OCI-LY7 (cell line): ENCODE measurements at regions not wholly inside any gene's neighbourhood (a gene's known extent, or its start where the extent isn't known, plus 50 kb on each side); places are given as distances from the start of the nearest gene placed in this dataset.

Experiments used
- BruUV-seq: library from RNA; stranded (reverse); fragments of 400-500 nt; replicated peaks from 2 replicates; lab custom pipeline; 2021; lab: Mats Ljungman, UMichigan
- CTCF ChIA-PET: fragments of 300-600 bp; sonication (Branson Sonifier 250); formaldehyde crosslinking; loops from one replicate; lab custom pipeline; 2022; ENCODE audit warnings: antibody characterized with exemption; ENCODE audit not compliant: unreplicated experiment; lab: Charles Lee
- POLR2A ChIA-PET: fragments of 300-600 bp; sonication (Branson Sonifier 250); formaldehyde crosslinking; loops from one replicate; lab custom pipeline; 2022; ENCODE audit warnings: antibody characterized with exemption; lab: Charles Lee
- DNase-seq: peaks from one replicate; pipeline ENCODE4 v3.0.0-alpha.2; 2015; ENCODE audit warnings: low spot score
- H2AFZ ChIP-seq: fragments of 200-600 bp; sonication (generic), shearing (Covaris generic); 2 replicates; pipeline ENCODE4 v1.6.1; 2014; ENCODE audit warnings: mild to moderate bottlenecking, antibody characterized with exemption, low read length, moderate library complexity
- H3K27ac ChIP-seq: fragments of 200-600 bp; sonication (generic); 2 replicates; pipeline ENCODE4 v1.5.1; 2014; ENCODE audit warnings: mixed run types, low read depth, mild to moderate bottlenecking, moderate library complexity, low read length, inconsistent platforms; ENCODE audit not compliant: poor library complexity, severe bottlenecking
- H3K36me3 ChIP-seq: fragments of 200-600 bp; sonication (generic); 2 replicates; pipeline ENCODE4 v1.6.1; 2014; ENCODE audit warnings: mild to moderate bottlenecking, antibody characterized with exemption, low read length, moderate library complexity, mixed read lengths; ENCODE audit not compliant: insufficient read depth
- H3K4me1 ChIP-seq: fragments of 200-600 bp; sonication (generic); 2 replicates; pipeline ENCODE4 v1.5.1; 2014; ENCODE audit warnings: mild to moderate bottlenecking, low read length; ENCODE audit not compliant: insufficient read depth, poor library complexity, severe bottlenecking
- H3K4me2 ChIP-seq: fragments of 200-600 bp; sonication (generic); 2 replicates; pipeline ENCODE4 v1.6.1; 2014; ENCODE audit warnings: mild to moderate bottlenecking, low read length
- H3K4me3 ChIP-seq: fragments of 200-600 bp; sonication (generic); 2 replicates; pipeline ENCODE4 v1.5.1; 2014; ENCODE audit warnings: mild to moderate bottlenecking, low read depth, low read length; ENCODE audit not compliant: poor library complexity, severe bottlenecking
- H3K79me2 ChIP-seq: fragments of 200-600 bp; sonication (generic); 2 replicates; pipeline ENCODE4 v1.6.1; 2016; ENCODE audit warnings: low read depth, mild to moderate bottlenecking, low read length, moderate library complexity, mixed read lengths; ENCODE audit not compliant: insufficient read depth
- H3K9me2 ChIP-seq: fragments of 200-600 bp; sonication (generic); 2 replicates; pipeline ENCODE4 v1.6.1; 2016; ENCODE audit warnings: mild to moderate bottlenecking, low read length, mixed read lengths; ENCODE audit not compliant: insufficient read depth
- H3K9me3 ChIP-seq: fragments of 200-600 bp; sonication (generic); 2 replicates; pipeline ENCODE4 v1.6.1; 2014; ENCODE audit warnings: mild to moderate bottlenecking, mixed run types, low read length, mixed read lengths
- H4K20me1 ChIP-seq: fragments of 200-600 bp; sonication (generic); 2 replicates; pipeline ENCODE4 v1.6.1; 2014; ENCODE audit warnings: mild to moderate bottlenecking, antibody characterized with exemption, low read length, moderate library complexity, mixed read lengths; ENCODE audit not compliant: insufficient read depth
- CTCF ChIP-seq: fragments of 200-600 bp; sonication (generic); conservative IDR thresholded peaks from 2 replicates; pipeline ENCODE4 v1.5.1; 2014; ENCODE audit warnings: mild to moderate bottlenecking, antibody characterized with exemption, low read length, moderate library complexity, mixed read lengths
- EZH2phosphoT487 ChIP-seq: fragments of 200-600 bp; sonication (generic); IDR thresholded peaks from 2 replicates; pipeline ENCODE4 v1.6.1; 2018; ENCODE audit warnings: low read depth, borderline replicate concordance, mild to moderate bottlenecking, mixed run types, antibody characterized with exemption, low read length, moderate library complexity, mixed read lengths
- intact Hi-C: fragments of 100-400 bp; cut with micrococcal nuclease; formaldehyde crosslinking; loops from one replicate; pipeline ENCODE4 v1.10.0; 2022; ENCODE audit not compliant: unreplicated experiment

- no peak for DNase-seq
- no peaks in the 10 kb centered on the region for H3K9me2 ChIP-seq
- BruUV-seq: no TSS peak
- TF ChIP-seq EZH2phosphoT487 (no peak), CTCF (no peak)
- H3K4me1 ChIP-seq: no peaks in the 10 kb centered on the region
- no peaks in the 10 kb centered on the region for H3K9me3 ChIP-seq
- H3K4me2 ChIP-seq: no peak overlapping the region
- H4K20me1 ChIP-seq: no peaks in the 10 kb centered on the region
- H3K79me2 ChIP-seq: no peaks in the 10 kb centered on the region
- H3K4me3 ChIP-seq: no peak overlapping the region
- H3K27ac ChIP-seq: no peak overlapping the region
- ChIA-PET CTCF (interaction anchor here (0.6 kb wide), 1 partner anchor 20 kb away, joined by 3 read pairs; no protein-coding TSS in a partner anchor), POLR2A (interaction anchor here (1.0 kb wide), 1 partner anchor 14 kb away, joined by 3 read pairs; no protein-coding TSS in a partner anchor)
- no peak overlapping the region for H2AFZ ChIP-seq
- H3K36me3 ChIP-seq: no peaks in the 10 kb centered on the region
- intact Hi-C loops: no loop called here
These were observed 520.5 kb downstream of the PPARGC1A start for GRCh38 chr4:23369331-23369730.

- CTCF ChIA-PET: no interaction called here
- no peak overlapping the region for H2AFZ ChIP-seq
- no peaks in the 10 kb centered on the region for H3K79me2 ChIP-seq
- H4K20me1 ChIP-seq: no peaks in the 10 kb centered on the region
- H3K4me2 ChIP-seq: no peak overlapping the region
- H3K4me1 ChIP-seq: no peaks in the 10 kb centered on the region
- intact Hi-C loops: no loop called here
- BruUV-seq: no TSS peak
- no peaks in the 10 kb centered on the region for H3K9me2 ChIP-seq
- H3K4me3 ChIP-seq: no peak overlapping the region
- H3K27ac ChIP-seq: no peak overlapping the region
- POLR2A ChIA-PET: interaction anchor here (0.5 to 1.0 kb wide), 2 partner anchors 366 to 469 kb away, joined by 4 read pairs; no protein-coding TSS in a partner anchor
- TF ChIP-seq CTCF: peak; percentile 46
- no peak for TF ChIP-seq EZH2phosphoT487
- H3K36me3 ChIP-seq: no peaks in the 10 kb centered on the region
- H3K9me3 ChIP-seq: no peaks in the 10 kb centered on the region
- DNase-seq: no peak
These were observed 521.7 kb downstream of the PPARGC1A start for GRCh38 chr4:23368081-23368697.

- no peak overlapping the region for H3K4me2 ChIP-seq
- no peak overlapping the region for H2AFZ ChIP-seq
- no TSS peak for BruUV-seq
- POLR2A ChIA-PET: interaction anchor here (0.6 to 1.9 kb wide), 4 partner anchors 17 to 145 kb away, joined by 3 to 4 read pairs (median 3); no protein-coding TSS in a partner anchor
- CTCF ChIA-PET: no interaction called here
- no peaks in the 10 kb centered on the region for H3K9me2 ChIP-seq
- no peaks in the 10 kb centered on the region for H3K4me1 ChIP-seq
- no peak overlapping the region for H3K4me3 ChIP-seq
- DNase-seq: no peak
- TF ChIP-seq EZH2phosphoT487: no peak
- no peak for TF ChIP-seq CTCF
- H3K36me3 ChIP-seq: no peaks in the 10 kb centered on the region
- no peaks in the 10 kb centered on the region for H3K79me2 ChIP-seq
- no peak overlapping the region for H3K27ac ChIP-seq
- intact Hi-C loops: no loop called here
- no peaks in the 10 kb centered on the region for H4K20me1 ChIP-seq
- no peaks in the 10 kb centered on the region for H3K9me3 ChIP-seq
These were observed 523.3 kb downstream of the PPARGC1A start for GRCh38 chr4:23366557-23366906.
